Keratinocyte (primary cell): ENCODE measurements at regions not wholly inside any gene's neighbourhood (a gene's known extent, or its start where the extent isn't known, plus 50 kb on each side); places are given as distances from the start of the nearest gene placed in this dataset.

Experiments
- DNase-seq: peaks from one replicate; pipeline ENCODE4 v3.0.0-alpha.2; 2011; ENCODE audit warnings: low read depth, missing footprints, low spot score
- FAIRE-seq: peaks from 2 replicates; lab custom pipeline; 2011; peaks lifted over from hg19 to GRCh38; lab: Jason Lieb, UNC
- H2AFZ ChIP-seq: 2 replicates; pipeline ENCODE4 v1.6.0; 2012; ENCODE audit warnings: low read length, control low read depth, inconsistent platforms; ENCODE audit not compliant: control insufficient read depth
- H3K27ac ChIP-seq: 2 replicates; pipeline ENCODE4 v1.5.1; 2011; ENCODE audit warnings: low read length; ENCODE audit not compliant: control insufficient read depth, insufficient read depth
- H3K27me3 ChIP-seq: 3 replicates; pipeline ENCODE4 v1.6.0; 2011; ENCODE audit warnings: low read length; ENCODE audit not compliant: control insufficient read depth, insufficient read depth; ENCODE audit errors: extremely low read depth
- H3K36me3 ChIP-seq, 2 experiments: 2 replicates in 1 of 2; 3 replicates in 1 of 2; pipeline ENCODE4 v1.5.1; 2011; ENCODE audit warnings: low read length in 2 of 2, mild to moderate bottlenecking in 1 of 2; ENCODE audit not compliant: control insufficient read depth in 2 of 2, insufficient read depth in 2 of 2; ENCODE audit errors: extremely low read depth in 1 of 2
- H3K4me1 ChIP-seq: 3 replicates; pipeline ENCODE4 v1.5.1; 2011; ENCODE audit warnings: low read length; ENCODE audit not compliant: control insufficient read depth, insufficient read depth; ENCODE audit errors: extremely low read depth
- H3K4me2 ChIP-seq: 3 replicates; pipeline ENCODE4 v1.6.0; 2011; ENCODE audit warnings: low read depth, low read length; ENCODE audit not compliant: control insufficient read depth, insufficient read depth; ENCODE audit errors: extremely low read depth
- H3K4me3 ChIP-seq, 3 experiments: fragments of 200-600 bp in 1 of 3; sonication (generic) in 1 of 3; 2 replicates in 2 of 3; 3 replicates in 1 of 3; pipeline ENCODE4 v1.5.1; 2011 to 2016; ENCODE audit warnings: low read length in 3 of 3, mild to moderate bottlenecking in 3 of 3, control low read depth in 2 of 3, inconsistent platforms in 1 of 3, low read depth in 1 of 3, mixed read lengths in 1 of 3, mixed run types in 1 of 3, moderate library complexity in 1 of 3; ENCODE audit not compliant: control insufficient read depth in 2 of 3, insufficient read depth in 2 of 3; ENCODE audit errors: extremely low read depth in 1 of 3
- H3K79me2 ChIP-seq: 2 replicates; pipeline ENCODE4 v1.6.0; 2012; ENCODE audit warnings: low read length; ENCODE audit not compliant: control insufficient read depth, insufficient read depth
- H3K9ac ChIP-seq: 3 replicates; pipeline ENCODE4 v1.6.0; 2011; ENCODE audit warnings: low read length; ENCODE audit not compliant: control insufficient read depth, insufficient read depth; ENCODE audit errors: extremely low read depth
- H3K9me1 ChIP-seq: 3 replicates; pipeline ENCODE4 v1.6.0; 2011; ENCODE audit warnings: low read length; ENCODE audit not compliant: control insufficient read depth, insufficient read depth; ENCODE audit errors: extremely low read depth
- H3K9me3 ChIP-seq: 2 replicates; pipeline ENCODE4 v1.5.1; 2012; ENCODE audit warnings: low read depth, low read length; ENCODE audit not compliant: control insufficient read depth
- H4K20me1 ChIP-seq: 3 replicates; pipeline ENCODE4 v1.6.0; 2011; ENCODE audit warnings: low read length; ENCODE audit not compliant: control insufficient read depth, insufficient read depth; ENCODE audit errors: extremely low read depth
- CTCF ChIP-seq, 3 experiments: IDR thresholded peaks in 1 of 3; conservative IDR thresholded peaks in 1 of 3; optimal IDR thresholded peaks in 1 of 3; 2 replicates in 2 of 3; 3 replicates in 1 of 3; pipeline versions ENCODE3 to v1.5.1; 2011; ENCODE audit warnings: low read length in 3 of 3, mild to moderate bottlenecking in 3 of 3, moderate library complexity in 2 of 3, control low read depth in 1 of 3, inconsistent platforms in 1 of 3; ENCODE audit not compliant: insufficient read depth in 2 of 3; ENCODE audit errors: extremely low read depth in 1 of 3
- EZH2 ChIP-seq: IDR thresholded peaks from one replicate; pipeline ENCODE4 v1.6.1; 2012; ENCODE audit warnings: inconsistent platforms, mild to moderate bottlenecking, low read length, moderate library complexity
- dilution Hi-C: fragments of 300-500 bp; cut with MboI; formaldehyde crosslinking; loops from one replicate; pipeline ENCODE4 v1.7.0; 2020; ENCODE audit warnings: low sequenced_read_pairs; ENCODE audit not compliant: extremely low pct_ligation_motif_present

GRCh38 chr9:18068900-18069299, 405.1 kb upstream of the ADAMTSL1 start:
- Histone ChIP-seq H3K9me1 (no peaks in the 10 kb centered on the region), H3K9ac (no peak overlapping the region), H3K9me3 (no peaks in the 10 kb centered on the region), H2AFZ (no peak overlapping the region), H3K79me2 (no peaks in the 10 kb centered on the region), H3K27ac (no peak overlapping the region), H3K4me1 (no peaks in the 10 kb centered on the region), H4K20me1 (no peaks in the 10 kb centered on the region), H3K27me3 (no peaks in the 10 kb centered on the region), H3K4me3 (no peak overlapping the region), H3K36me3 (no peaks in the 10 kb centered on the region), H3K4me2 (no peak overlapping the region)
- dilution Hi-C loops: no loop called here
- DNase-seq (no peak), FAIRE-seq (no peak)
- TF ChIP-seq EZH2 (no peak), CTCF (optimal IDR thresholded peaks at IDR 0.05 in 1 of 3, IDR thresholded peaks at IDR 0.05 in 1 of 3, conservative IDR thresholded peaks at IDR 0.05 in 1 of 3; ENCODE audit: extremely low read depth in 1 of 3, insufficient read depth in 2 of 3, low read length in 3 of 3) (no peak)

- FAIRE-seq (no peak), DNase-seq (no peak)
- Histone ChIP-seq H3K27me3 (no peaks in the 10 kb centered on the region), H3K36me3 (no peaks in the 10 kb centered on the region), H2AFZ (no peak overlapping the region), H3K27ac (no peak overlapping the region), H3K9ac (no peak overlapping the region), H3K9me3 (no peaks in the 10 kb centered on the region), H3K4me3 (no peak overlapping the region), H3K79me2 (no peaks in the 10 kb centered on the region), H3K9me1 (no peaks in the 10 kb centered on the region), H4K20me1 (no peaks in the 10 kb centered on the region), H3K4me2 (no peak overlapping the region), H3K4me1 (no peaks in the 10 kb centered on the region)
- dilution Hi-C loops: no loop called here
- TF ChIP-seq EZH2 (no peak), CTCF (optimal IDR thresholded peaks at IDR 0.05 in 1 of 3, IDR thresholded peaks at IDR 0.05 in 1 of 3, conservative IDR thresholded peaks at IDR 0.05 in 1 of 3; ENCODE audit: extremely low read depth in 1 of 3, insufficient read depth in 2 of 3, low read length in 3 of 3) (no peak)
Observed at GRCh38 chr9:18071651-18072060, 402.3 kb upstream of the ADAMTSL1 start.
